NCI-H187 (cell line): ENCODE measurements at regions not wholly inside any gene's neighbourhood (a gene's known extent, or its start where the extent isn't known, plus 50 kb on each side); places are given as distances from the start of the nearest gene placed in this dataset.
"Not testable (repeated sequence)": the region's sequence is repeated elsewhere in the genome, so short reads cannot be mapped to it uniquely, and the experiment has no call there.

Source experiments
- DNase-seq, 2 experiments: peaks; one replicate each; lab custom pipeline; 2025; lab: John Stamatoyannopoulos, UW

GRCh38 chr5:110248921-110249320 is 477.6 kb downstream of the TMEM232 start:
- DNase-seq: no peak

GRCh38 chr5:110250355-110250754 is 476.1 kb downstream of the TMEM232 start:
- no peak for DNase-seq

DNA sequence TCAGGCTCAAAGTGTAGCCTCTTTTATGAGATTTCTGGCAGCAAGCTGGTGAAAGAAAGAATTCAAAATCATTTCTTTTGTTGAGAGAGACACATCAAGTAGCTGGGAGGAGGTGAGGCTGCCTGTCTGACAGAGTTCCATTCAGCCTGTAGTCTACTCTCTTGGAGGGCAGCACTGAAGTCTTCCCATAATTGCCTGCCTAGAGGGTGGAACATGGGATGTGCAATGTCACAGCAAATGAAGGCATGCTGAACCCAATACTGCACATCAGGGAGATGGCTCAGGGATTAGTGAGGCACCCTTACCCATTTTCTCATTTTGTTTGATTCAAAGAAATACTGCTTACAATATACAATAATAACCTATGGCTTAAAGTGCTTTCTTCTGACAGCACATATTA is 475.7 kb downstream of the TMEM232 start:
- DNase-seq: no peak

GRCh38 chr5:110251366-110251765 is 475.1 kb downstream of the TMEM232 start:
- no peak for DNase-seq

- DNase-seq: no peak
These were observed 471.3 kb downstream of the TMEM232 start for GRCh38 chr5:110255194-110255593.

DNA sequence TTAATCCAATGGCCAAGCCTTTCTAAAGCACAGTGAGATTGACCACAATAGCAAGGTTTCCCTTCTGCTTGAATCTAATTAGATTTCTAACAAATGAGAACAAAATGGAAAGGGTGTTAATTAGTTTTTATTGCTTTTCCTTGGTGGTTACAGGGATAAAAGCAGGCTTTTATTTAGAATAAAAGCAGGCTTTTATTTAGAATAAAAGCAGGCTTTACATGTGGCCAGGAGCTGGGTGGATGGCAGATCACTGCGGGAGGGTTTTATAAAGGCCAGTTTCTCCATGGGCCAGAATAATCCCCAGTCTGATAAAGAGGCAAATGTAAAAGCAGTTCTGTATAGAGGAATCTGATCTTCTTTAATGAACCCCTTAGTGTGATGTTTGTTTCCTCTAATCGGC is 470.2 kb downstream of the TMEM232 start:
- DNase-seq: no peak

GRCh38 chr5:110257971-110258370 is 468.5 kb downstream of the TMEM232 start:
- no peak for DNase-seq

DNA sequence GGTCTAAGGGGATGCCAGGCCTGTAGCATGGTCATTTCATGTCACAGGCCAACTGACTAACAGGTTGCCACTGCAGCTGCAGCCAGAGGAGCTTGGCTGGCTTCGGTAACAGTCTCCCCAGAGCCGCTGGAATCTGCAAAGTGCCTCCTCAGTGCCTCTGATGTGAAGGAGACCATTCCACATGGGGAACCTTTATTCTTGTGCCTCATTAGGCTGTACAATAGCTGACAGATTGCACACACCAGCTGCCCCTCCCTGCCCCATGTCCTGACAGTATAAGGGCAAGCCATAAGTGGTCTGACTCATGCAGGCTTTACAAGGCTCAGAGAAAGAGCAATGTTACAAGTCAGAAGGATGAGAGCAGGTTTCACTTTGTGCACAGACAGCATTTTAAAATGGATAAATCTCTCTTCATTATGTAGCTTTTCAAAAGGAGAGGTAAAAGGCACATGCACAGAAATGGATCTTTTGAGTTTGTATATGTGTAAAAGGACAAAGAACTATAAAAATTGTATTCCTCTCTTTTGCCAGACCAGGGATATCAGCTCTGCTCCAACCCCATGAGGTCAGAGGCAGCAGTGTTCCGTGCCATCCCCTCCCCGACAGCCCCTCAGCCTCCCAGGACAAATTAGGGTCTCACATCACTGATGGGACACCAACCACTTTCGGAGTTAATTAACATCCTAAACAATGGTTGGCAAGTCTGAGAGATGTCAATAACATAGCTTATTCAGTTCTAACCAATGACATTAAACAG is 467.8 kb downstream of the TMEM232 start:
- DNase-seq: no peak

- DNase-seq: no peak
These were observed 463.7 kb downstream of the TMEM232 start for GRCh38 chr5:110262749-110263148.

- DNase-seq: no peak
These were observed 461.8 kb downstream of the TMEM232 start for GRCh38 chr5:110264661-110265060.

GRCh38 chr5:110265162-110265561 is 461.3 kb downstream of the TMEM232 start:
- no peak for DNase-seq

DNA sequence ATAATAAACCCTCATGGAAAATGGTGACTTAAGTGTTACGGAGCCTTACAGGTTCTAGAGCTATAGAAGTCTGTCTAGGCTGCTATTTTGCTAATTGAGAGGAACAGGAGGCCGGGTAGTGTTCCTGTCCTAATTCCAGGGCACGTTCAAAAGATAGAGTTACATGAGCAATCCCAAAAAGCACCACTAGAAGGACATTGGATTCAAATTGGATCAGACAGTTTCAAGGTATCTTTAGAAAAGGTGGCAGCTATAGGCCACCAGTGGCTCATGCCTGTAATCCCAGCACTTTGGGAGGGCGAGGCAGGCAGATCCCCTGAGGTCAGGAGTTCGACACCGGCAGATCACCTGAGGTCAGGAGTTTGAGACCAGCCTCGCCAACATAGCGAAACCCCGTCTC is 458.8 kb downstream of the TMEM232 start:
- no peak for DNase-seq

GRCh38 chr5:110268283-110268682 is 458.2 kb downstream of the TMEM232 start:
- no peak for DNase-seq

- DNase-seq: no peak
These were observed 457.5 kb downstream of the TMEM232 start for GRCh38 chr5:110268985-110269384.

DNA sequence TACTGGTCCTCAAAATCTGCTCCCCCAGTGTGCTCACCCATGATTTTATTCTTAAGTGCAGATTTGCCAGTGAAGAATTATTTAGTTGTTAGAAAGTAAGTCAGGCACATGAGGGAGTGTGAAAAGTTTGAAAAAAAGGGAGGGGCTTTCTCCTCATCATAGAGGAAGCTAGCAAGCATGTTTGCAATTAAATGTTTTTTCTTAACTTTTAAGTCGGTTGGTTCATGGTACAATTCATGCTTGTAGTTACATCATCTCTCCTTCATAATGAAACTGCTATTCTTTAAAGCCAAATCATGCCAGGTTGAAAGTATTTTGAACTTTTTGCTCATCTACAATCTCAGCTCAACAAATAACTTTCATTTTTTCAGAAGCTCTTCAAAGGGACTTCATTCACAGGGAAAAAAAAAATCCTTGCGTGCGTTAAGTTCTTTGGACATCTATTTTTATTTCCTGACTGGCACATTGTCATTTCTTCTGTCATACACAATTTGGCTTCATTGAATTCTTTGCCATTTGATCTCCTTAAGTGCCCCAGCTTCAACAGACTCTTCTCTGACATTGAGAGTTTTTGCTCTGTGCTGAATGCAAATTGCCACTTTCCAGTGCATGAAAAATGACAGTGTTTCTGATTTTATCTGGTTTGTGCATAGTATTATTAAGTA is 456.9 kb downstream of the TMEM232 start:
- no peak for DNase-seq

- DNase-seq: no peak
These were observed 450.6 kb downstream of the TMEM232 start for GRCh38 chr5:110275878-110276277.

DNA sequence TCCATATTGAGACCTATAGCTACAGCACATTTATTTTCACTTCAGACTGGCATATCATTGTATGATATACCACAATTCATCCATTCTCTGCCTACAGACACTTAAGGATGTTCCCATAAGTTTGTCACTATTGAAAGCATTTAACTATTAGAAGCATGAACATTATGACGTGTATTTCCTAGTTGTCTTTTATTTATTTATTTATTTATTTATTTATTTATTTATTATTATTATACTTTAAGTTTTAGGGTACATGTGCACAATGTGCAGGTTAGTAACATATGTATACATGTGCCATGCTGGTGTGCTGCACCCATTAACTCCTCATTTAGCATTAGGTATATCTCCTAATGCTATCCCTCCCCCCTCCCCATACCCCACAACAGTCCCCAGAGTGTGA is 448.0 kb downstream of the TMEM232 start:
- not testable (repeated sequence) for DNase-seq

GRCh38 chr5:110284121-110284520 is 442.4 kb downstream of the TMEM232 start:
- not testable (repeated sequence) for DNase-seq

- no peak for DNase-seq
These were observed 437.5 kb downstream of the TMEM232 start for GRCh38 chr5:110288766-110289511.

GRCh38 chr5:110289512-110289810 is 437.0 kb downstream of the TMEM232 start:
- no peak for DNase-seq

DNA sequence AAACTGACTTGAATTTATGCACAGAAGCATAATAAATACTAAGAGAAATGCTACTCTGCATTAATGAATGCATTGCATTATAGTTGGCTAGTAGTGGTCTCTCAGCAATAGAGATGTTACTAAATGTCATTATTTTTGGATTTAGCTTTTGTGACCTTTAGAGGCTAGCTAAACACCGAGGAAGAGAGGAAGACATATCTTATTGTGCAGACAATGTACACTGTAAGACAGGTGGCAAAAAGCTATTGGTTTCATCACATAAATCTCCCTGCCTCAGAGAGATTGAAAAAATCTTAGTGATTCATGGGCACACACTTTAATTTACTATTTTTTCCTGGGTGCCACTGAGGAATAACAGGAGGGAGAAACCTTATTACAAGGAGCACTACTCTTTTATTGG is 435.9 kb downstream of the TMEM232 start:
- no peak for DNase-seq

GRCh38 chr5:110294281-110294680 is 432.2 kb downstream of the TMEM232 start:
- DNase-seq: no peak

DNA sequence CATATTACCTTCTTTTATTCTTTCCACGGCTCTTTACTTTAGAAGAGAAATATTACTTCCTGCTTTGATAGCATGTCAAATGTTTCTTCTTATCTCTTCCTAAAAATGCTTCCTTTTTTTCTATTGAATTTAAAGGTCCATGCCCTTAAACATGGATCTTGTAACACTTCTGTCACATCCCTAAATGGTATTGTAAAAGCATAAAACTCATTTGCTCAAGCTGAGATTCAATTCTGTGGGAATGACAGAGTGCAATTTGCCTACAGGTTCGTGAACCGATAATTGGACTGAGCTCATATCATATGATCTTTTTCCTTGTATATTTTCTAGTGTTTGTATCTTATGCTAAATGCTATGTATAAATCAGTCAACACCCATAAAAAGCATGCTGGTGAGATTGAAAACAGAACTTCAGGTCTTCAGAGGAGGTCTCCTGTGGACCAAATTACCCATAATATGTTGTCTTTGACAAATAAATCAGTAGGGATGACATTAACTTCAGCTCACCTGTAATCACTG is 429.3 kb downstream of the TMEM232 start:
- no peak for DNase-seq
